ENCODE measurements at regions not wholly inside any gene's neighbourhood (a gene's known extent, or its start where the extent isn't known, plus 50 kb on each side); places are given as distances from the start of the nearest gene placed in this dataset.

DNA sequence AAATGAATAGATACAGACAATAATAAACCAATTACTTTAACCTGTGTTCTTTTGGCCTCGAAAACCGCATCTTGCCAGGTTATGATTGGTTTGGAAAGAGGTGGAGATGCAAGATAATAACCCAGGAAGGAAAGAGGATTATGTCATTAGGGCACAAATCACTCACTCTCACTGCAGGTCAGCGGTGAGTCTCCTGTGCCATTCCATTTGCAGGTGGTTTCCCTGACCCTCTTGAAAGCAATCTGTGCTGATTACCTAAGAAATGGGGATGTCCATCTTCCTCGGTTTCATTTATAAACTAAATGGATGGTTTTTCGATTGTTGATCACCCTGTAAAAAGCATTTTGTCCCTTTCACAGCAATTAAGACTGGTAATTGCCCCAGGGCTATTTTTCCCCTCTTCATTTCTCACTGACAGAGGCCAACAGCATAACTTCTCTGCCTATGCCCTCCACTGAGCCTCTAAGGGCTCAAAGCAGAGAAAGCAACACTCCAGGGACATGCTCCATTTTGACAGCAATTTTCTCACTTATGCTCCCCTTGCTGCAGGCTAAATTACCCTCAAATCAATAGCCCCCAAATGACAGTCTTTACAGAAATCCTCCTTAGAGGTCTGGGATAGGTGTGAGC is 257.5 kb downstream of the IPMK start:
- DNase-seq, result no peak

DNA sequence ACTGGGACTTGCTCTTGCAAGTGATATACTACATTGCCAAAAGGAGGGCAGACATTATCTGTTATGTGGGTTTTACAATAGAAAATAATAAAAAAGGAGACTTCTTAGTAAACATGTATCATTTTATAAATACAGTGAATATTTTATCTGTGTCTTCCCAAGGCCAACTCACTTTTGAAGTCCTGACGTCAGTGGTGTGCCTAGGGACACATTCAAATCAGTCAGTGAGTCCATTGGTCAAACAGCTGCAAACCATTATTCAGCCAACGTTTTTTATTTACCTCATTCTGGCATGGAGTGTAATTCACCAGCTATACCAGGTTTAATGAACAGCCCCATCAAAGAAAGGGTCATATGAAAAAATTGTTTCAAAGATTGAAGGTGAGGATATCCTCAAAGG is 263.7 kb downstream of the IPMK start:
- DNase-seq, result no peak

DNA sequence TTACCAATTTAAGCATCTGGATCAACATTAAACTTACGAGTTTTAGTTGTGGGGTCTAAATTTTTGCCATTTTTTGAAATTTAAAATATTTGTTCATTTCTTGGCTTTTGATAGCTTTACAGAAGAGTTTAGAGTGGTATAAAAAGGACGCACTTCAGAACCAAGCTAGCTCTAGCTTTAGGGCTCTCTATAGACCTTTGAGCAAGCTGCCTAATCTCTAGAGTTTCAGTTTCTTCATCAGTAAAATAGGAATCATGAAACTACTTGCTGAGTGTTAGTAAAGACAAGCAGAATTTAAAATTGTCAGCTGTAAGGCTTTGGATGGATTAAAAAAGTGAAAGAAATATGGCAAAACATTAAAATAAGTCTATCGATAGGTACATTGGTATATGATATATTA is 266.5 kb downstream of the IPMK start:
- DNase-seq, result no peak

DNA sequence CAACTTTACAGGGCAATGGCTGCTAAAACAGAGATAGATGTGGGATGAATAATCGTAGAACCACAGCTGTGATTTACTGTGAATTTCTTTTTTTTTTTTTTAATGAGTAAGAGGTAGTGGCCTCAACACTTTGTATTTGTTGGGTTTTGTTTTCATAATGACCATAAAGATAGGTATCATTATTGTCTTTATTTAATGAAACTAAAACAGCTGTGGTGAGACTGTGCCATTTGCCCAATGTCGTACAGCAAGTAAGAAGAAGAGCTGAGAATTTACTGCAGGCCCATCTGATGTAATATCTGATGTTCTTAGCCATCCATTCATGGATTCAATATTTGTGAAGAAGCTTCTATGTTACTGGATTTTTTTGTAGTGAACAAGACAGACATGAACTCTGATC is 271.2 kb downstream of the IPMK start:
- DNase-seq, result no peak

DNA sequence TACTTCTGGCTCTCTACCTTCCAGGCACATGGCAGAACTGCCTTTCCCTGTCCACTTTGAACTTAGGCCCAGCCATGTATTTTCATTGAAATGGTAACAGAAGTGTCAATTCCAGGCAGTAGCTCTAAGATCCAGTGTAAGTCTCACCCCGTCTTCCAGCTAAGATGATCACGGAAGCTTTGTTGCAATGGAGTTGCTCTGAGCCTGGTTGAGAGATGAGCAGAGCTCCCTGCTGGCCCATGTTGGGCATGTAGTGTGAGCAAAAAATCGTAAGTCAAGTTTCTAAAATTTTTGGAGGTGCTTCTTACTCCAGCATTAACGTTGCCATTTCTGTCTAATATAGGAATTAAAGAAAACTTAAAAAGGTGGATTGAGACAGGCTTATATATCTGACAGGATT is 274.4 kb downstream of the IPMK start:
- no peak for DNase-seq

DNA sequence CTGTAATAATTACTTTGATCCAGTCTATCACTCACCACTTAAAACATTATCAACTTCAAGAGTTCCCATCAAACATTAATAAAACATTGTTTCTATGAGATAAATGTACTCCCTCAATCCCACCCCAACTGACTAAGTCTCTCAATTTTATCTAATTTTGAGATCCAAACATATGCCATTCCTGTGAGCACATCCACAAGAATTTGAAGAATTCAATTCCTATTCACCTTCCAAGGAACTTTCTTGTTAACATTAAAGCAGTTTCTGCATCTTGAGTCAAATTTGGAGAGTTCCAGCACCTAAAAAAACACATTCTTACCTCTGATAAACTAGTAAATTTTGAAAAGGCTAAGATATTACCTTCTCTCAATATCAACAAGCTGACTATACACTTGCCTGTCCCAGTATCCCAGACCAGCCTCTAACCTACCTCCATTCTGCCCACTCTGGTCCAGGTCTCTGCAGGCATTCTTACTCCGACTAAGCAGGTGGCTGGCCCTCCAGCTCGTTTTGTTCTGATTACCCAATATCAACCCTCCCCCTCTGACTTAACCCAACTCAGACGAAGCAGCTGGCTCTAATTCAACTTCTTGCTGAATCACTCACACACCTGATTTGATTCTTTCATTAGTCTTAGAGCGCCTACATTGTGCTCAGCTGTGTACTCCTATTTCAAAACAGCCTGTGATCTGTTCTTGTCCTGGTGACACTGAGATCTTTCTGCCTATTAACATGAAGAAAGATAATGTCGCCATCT is 275.2 kb downstream of the IPMK start:
- DNase-seq, result peak; percentile 79

DNA sequence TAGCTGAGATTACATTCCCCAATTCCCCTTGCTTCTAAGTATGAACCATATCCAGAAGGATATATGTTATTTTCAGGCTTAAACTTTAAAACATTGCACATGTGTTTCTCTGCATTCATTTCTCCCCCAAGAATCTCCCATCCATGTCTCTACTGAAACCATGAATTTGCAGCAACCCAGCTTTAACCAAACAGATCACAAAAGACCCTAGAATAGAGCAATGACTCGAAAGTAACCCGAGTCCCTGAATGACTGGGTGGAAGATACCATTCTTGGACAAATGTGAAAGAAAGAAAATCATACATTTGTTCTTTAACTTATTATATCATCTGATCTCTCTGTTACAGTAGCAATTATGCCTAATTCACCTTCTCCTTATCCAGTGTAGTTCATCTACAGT is 278.7 kb downstream of the IPMK start:
- DNase-seq, result no peak

DNA sequence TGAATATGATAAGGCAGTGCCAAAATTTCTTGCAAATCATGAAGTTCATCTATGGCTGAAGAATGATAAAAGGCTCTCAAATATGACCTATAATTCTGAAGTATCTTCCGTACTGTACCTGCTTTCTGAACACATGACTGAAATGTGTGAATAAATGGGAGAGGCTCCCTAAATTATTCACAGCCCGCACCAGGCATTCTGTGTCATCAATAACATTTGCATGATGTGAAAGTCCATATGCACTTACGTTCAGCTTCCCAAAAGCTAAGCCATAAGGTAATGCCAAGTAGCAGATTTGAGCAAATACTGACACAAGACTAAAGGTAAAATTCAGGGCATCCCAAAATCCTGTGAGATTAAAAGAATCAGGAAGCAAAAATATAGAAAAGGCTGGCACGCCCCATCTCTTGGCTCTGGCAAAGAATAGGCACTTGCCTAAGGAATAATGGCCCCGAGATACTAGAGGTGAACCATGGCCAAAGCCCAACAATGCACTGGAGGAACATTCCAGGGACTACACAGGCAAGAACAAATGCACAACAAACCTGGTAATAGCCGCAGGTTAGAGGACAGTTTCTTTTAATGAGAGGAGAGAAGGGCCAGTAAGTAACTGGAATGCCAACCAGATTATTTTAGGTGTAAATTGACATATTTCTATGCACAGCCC is 280.5 kb downstream of the IPMK start:
- DNase-seq, result no peak

DNA sequence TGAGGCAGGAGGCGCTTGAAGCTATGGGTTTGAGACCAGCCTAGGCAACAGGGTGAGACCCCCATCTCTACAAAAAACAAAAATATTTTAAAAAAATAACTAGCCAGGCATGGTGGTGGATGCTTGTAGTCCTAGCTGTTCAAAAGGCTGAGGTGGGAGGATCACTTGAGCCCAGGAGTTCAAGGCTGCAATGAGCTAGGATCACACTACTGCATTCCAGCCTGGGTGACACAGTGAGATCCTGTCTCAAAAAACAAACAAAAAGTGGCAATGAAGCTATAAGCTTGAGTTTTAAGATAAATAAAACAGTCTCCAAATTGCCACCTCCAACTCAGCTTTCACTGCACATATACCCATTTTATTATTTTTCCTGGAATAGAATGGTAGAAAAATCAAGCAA is 281.3 kb downstream of the IPMK start:
- no peak for DNase-seq

DNA sequence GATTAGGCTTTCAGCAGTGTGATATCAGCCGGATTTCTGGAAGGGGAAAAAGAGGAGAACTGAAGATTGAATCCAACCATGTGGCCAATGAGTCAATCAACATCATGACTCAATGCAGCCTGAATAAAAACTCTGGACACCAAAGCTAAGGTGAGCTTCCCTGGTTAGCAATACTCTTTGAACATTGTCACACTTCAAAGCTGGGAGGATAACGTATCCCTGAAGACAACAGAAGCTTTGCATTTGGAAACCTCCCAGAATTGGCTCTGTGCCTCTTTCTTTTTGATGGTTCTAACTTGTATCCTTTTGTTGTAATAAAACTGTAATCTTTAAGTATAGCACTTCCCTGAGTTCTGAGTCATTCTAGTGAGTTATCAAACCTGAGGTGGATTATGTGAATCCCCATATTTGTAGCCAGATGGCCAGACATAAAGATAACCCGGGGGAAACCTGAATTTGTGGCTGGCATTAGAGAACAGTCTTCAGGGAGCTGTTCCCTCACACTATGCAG is 284.4 kb downstream of the IPMK start:
- DNase-seq, result peak; percentile 67

DNA sequence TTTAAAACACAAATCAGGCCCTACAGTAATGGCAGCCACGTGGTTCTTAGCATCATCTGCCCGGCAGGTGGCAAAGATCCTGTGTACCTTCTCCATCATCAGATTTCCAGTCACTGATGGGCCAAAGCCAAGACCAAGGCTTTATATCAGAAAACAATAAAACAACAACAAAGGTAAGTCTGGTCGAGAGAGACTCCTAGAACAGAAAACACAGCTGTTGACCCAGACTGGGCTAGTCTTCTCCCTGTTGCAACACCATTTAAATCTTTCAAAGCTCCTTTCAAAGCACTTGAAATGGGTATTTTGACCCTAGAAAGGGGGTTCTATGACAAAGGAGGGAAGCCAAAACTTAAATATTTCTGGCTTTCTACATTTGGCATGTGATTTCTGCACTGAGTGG is 285.6 kb downstream of the IPMK start:
- DNase-seq, result no peak

DNA sequence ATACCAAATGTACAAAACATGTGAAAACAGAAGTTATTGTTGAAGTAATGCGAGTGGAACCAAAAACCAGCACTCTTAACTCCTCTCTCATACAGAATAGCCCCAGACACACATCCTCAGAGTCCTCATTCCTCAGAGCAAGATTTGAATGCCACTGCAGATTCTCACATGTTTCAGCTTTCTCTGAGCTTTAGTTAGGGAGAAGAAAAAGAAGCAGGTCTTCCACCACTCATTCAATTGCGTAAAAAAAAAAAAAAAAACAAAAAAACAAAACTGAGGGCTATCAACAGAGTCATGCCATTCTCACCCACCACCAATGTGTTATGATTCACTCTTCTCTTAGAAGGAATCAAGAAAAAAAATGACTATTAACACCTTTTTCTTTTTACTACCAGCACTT is 287.7 kb downstream of the IPMK start:
- DNase-seq, result no peak

DNA sequence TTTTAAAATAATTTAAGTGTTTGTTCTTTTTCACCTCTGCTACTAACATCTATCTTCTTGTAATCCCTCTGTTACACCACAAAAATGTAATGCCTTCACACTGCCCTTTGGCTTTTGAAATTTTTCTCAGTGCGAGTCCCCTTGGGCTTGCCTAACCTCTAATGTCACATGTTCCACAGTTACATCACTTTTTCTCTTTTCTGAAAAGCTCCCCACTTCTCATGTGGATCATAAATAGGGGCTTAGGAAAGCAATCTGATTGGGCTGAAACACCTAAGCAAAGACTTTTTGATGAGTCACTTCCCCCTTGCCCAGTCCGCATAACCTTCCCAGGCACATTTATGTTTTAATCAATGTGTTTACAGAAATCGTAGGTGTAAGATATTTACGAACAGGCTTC is 288.2 kb downstream of the IPMK start:
- DNase-seq, result peak; percentile 53

DNA sequence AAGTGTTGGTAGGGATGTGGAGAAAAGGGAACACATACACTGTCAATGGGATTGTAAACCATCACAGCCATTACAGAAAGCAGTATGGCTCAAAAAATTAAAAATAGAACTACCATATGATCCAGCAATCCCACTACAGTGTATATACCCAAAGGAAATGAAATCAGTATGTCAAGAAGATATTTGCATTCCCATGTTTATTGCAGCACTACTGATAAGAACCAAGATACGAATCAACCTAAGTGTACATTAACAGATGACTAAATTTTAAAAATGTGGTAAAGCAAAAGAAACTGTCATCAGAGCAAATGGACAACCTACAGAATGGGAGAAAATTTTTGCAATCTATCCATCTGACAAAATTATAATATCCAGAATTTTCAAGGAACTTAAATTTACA is 290.4 kb downstream of the IPMK start:
- no peak for DNase-seq

DNA sequence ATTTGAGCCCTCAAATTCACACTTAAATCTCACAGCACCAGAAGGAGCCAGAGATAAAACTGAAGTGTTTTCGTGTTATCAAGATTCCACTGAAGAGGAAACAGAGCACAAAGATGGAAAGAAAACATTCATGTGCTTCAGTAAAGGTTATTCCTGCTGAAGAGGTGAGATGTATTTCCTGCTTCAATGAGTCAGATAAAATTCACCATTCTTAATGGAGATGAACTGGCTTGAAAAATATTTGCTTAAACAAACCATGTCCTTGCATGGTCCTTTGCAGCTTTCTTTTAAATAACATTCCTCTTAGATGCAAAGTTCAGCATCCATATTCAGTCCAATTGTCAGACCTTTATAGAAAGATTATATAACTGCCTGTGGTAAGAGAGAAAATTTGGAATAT is 294.2 kb downstream of the IPMK start:
- peak; percentile 25 for DNase-seq

DNA sequence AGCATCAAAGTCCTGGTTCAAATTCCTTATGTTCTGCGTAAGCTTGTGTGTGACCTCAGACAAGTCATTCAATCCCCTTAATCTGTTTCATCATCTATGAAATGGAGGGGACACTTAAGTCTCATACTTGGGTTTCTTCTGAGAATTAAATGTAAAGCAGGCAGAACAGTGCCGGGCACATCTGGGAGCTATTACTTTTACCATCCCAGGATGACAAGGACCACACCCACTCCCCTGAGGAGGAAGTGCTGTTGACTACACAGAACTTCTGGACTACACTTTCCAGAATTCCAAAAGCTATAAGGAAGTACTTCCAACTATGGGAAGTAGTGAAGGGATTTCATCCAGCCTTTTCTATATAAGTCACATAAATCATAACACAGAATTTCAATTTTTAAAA is 294.9 kb downstream of the IPMK start:
- DNase-seq, result no peak

DNA sequence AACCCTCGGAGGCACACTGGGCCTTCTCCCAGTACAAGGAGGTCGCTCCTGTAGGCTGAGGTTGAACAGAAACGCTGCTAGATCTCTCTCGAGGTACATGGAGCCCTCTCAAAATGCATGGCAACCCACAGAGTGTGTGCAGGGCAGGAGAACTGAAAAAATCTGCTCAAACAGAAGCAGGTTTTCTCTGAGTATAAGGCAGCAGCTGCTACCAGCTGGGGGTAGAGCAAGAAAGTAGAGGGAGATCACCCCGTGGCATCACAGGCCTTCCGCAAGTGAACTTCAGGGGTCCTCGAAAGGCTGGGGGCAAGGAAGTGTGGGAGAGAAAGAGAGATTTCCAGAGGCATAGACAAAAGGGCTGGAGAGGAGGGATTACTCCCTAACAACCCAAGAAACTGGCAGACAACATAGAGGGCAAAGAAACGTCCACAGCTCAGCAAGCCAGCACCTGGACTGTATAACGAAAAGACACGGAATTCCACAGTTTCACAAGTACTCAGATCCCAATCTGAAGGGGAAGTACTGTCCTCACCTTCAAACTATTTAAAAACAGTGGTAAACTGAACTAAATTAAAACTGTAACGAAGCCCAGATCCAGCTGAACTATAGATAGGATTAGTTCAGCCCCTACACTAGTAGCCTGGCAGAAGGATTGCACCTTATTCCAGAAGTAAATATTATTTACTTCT is 299.2 kb downstream of the IPMK start:
- DNase-seq, result no peak

DNA sequence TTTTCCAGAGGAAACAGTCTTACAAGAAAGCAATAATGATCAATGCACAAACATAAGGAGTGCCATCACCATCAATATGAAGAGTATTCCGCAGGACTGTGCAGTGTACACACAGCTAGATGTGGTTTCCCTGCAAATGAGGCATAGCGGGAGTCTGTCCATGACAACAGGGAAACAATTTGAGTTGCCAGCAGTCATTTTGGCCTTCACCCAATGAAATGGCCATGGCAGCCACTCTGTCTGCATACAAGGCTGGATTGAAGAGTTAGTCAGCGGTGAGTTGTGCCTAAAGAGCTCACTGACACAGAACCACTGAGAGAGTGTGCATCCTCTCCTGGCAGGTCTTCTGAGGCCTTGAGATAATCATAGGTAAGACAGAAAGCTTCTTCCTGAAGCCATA is 303.3 kb downstream of the IPMK start:
- DNase-seq, result peak; percentile 42

DNA sequence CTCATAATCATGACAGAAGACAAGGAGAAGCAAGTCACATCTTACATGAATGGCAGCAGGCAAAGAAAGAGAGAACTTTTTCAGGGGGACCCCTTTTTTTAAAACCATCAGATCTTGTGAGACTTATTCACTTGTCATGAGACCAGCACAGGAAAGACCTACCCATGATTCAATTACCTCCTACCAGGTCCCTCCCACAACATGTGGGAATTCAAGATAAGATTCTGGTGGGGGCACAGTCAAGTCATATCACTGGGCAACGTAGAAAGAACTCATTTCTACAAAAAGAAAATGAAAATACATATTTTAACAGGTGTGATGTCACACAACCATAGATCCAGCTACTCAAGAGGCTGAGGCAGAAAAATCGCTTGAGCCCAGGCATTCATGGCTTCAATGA is 304.1 kb downstream of the IPMK start:
- no peak for DNase-seq

DNA sequence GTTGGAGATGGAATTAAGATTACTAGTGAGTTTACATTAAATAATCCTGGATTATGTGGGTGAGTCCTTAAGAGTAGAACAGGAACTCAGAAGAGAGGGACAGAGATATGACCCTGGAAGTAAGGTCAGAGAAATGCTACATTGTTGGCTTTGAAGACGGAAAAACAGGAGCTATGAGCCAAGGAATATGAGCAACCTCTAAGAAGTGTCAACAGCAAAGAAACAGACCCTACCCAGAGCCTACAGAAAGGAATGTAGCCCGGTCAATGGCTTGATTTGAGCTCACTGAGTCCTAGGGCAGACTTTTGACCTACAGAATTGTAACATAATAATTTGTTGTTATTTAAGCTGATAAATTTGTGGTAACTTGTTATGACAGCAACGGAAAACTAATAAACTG is 304.9 kb downstream of the IPMK start:
- no peak for DNase-seq

DNA sequence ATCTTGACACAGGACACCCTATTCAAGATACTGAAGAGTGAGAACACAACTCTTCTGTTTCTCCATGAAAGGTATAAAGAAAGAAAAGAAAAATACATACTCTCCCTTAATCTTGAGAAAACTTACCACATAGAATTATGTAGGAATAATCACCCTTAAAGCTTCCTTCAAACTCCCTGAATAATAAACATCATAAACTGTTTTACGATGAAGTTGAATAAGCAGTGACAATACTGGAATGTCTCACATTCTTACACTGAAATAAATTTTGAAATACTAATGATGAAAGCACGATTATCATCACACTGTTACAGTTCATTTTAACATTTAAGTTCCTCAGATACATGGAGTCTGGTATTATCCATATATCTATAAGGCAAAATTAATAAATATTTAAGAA is 306.2 kb downstream of the IPMK start:
- DNase-seq, result no peak

DNA sequence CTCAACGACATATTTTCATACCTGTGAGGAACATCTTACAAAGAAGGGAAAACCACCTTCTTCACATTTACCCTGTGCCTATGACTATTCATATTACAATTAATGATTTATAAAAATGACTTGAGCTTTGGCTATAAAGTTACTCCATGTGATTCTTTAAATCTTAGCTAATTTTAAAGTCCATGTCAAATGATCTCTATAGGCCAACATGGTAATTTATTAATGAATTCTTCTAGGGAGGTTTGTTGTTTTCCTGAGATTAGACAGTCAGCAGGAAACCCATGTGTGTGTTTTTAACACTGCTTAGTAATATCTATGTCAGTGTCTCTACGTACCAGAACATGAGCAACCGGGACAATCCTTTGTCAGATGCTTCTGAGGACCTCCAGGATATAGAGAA is 307.3 kb downstream of the IPMK start:
- no peak for DNase-seq

DNA sequence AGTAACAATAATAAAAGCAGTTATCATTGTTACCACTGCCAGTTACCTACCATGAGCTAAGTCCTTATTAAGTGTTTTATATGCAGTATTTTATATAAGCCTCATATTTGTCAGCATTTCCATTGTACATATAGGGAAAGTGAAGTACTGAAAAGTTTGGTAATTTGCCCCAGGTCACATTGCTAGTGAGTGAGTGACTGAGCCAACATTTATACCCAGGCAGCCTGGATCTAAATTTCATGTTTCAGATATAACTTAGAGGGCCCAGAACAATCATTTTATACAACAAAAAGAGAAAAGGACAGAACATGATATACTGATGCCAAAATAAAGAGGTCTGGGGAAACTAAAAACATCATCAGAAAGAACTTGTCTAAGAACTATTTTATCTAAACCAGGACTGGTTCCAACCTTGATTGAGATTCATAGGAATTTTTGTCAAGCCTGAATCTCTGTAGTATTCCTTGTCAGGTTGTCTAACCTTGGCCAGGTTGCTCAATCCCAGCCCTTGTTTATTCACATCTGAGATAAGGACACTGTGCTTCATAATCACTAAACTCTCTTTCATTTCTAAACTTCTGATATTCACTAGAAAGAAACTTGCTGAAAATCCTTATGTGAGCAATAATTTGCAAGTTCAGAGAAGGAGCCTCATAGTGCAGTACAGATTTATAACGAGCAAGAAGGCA is 308.2 kb downstream of the IPMK start:
- DNase-seq, result peak; percentile 70
